C1 segment of cervical spinal cord (tissue), 14 donors: ENCODE measurements at regions not wholly inside any gene's neighbourhood (a gene's known extent, or its start where the extent isn't known, plus 50 kb on each side); places are given as distances from the start of the nearest gene placed in this dataset.

ENCODE experiments used
- DNase-seq, 14 donors: peaks; one replicate each; lab custom pipeline; 2025; lab: John Stamatoyannopoulos, UW

DNA sequence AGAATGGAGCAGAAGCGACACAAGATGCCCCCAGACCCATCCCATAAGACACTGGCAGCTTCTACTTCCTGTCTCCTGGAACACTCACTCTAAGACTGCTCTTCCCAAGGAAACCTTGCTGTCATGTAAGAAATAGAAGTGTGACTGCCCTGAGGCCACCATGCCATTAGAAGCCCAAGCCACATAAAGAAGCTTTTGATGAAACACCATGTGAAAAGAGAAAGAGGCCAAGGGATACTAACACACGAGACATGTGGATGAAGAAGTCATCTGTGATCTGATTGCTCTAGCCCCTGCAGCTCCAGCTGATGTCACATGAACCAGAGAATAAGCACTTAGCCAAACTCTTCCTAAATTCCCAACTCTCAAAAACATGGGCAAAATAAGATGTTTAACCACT lies 117.9 kb upstream of the PCSK2 start:
- DNase-seq: no peak

DNA sequence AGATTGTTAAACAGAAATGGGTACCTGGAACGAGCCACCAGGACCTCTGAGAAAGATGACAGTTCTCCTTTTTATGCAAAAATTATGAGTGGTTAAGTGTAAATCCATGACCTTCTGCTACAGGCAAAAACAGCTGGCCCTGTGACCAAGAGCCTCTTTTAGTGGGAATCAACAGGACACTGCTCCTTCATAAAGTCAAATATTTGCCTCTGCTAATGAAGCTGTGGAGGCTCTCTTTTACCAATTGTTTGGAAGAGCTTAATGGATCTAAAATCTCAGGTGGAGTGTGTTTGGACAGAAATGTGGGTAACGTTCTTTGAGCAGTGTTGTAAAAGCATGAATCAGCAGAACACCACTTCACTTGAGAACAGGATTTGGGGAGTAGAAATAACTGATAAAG lies 117.5 kb upstream of the PCSK2 start:
- DNase-seq: no peak

DNA sequence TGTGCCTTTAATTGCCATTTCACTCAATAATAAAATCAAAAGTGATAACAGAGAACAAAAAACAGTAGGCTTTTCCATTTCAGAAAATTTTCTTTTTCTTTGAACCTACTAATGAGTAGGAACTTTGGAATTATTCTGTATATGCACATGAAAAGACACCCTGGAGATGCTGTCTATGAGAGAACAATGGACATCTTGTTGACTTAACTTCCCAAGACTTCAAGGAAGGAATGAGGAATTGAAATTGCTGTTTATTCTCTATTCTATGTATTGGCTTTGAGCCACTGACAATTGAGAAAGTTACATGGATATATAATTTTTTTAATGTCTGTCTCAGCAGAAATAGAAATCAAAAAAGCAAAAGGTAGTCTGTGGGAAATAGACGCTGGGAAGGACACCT lies 98.6 kb upstream of the PCSK2 start:
- no peak for DNase-seq

DNA sequence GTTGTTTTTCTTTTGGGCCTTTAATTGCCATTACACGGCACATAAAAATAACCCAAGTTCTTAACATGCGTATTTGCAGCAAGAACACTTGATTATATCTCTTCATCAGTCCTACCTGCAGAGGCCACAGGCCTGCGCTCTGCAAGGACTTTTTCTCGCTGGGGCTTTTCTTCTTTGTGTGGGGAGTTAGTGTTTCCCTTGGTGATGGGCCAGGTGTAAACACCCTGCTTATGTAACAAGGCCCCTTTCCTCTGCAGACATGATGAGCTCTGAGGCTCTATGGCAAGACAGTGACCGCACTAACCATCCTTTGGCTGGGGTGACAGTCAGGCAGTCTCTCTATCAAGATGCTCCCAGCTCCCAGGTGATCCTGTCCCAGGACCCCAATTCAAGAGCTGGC lies 97.8 kb upstream of the PCSK2 start:
- DNase-seq: no peak

DNA sequence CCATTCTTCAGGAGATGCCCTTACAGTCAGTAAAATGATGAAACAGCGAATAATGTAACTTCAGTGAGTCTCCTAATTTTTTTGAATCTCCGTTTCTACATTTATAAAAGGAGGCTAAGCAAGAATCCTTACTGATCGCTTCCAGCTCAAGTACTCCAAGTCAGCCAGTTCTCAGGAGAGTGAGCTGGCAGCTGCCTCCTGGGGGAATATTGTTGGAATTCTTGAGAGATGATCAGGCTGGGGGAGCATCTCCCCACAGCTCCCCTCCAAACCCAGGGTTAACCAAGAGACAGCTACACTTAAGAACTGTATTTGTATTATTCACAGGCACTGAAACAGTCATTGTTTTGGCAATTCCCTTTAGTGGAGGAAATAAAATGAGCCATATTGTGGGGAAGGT lies 89.1 kb upstream of the PCSK2 start:
- DNase-seq: no peak

DNA sequence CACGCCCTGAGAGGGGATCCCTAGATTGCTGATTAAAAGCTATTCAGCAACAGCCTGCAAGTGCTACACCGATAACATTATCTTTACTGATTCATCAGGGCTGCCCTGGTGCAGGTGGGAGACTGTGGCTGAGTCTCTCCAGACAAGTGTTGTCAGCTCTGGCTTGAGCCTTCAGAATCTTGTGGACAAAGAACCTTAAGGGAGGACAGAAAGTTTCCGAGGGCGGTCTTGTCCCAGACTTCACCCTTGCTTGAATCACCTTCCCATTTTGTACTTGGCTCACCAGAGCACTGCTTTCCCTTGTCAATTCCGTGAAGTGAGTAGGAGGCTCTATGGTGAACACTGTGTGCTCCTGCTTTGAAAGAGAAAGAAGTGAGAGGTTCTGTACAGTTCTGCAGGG lies 88.6 kb upstream of the PCSK2 start:
- no peak for DNase-seq

DNA sequence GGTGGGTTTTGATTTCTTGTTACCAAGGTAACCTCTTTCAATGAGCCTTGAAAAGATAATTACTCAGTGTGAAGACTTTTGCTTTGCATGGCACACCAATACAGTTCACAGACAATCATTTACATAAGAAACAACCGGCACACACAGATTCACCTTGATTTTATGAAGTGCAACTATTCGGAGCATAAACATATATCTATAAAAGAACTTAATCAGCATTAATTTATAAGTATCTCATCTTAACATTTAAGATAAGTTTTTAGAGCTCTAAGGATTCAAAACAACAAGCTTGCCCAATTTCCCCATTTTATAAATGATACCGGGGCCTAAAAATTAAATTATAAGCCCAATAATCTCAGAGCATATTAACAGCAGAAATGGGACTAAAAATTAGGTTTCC lies 85.9 kb upstream of the PCSK2 start:
- no peak for DNase-seq

DNA sequence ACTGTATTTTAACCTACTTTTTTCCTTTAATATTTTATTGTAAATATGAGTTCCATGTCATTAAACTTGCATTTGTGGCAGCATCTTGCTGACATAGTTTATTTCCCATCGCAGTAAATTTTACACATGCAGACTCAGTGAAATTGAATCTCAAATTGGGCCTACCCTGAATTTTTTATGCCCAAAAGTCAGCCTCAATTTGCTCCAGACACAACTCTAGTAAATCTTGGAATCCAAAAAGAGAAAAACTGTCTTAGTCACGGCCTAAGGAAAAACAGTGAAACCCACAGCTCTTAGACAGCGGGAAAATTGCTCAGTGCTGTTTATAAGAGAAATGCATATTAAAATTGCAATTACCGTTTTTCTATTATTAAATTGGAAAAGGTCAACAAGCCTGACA lies 85.3 kb upstream of the PCSK2 start:
- no peak for DNase-seq

DNA sequence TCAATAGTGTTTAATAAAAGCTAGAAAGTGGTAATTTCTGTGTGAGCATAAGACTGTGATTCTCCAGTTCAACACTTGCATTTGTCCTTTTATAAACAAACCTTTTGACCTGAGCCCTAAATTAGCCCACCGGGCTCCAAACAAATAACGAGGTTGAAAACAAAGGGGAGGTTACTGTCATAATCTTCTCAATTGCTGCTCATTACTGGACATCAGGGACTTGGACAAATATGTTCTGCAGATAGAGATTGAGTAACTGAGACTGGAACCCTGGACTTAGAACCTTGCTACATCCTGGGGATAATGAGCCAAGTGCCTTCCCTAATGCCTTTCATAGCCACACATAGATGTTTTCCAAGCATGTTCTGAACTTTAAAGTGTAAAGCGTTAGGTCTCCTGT lies 84.2 kb upstream of the PCSK2 start:
- DNase-seq: no peak

DNA sequence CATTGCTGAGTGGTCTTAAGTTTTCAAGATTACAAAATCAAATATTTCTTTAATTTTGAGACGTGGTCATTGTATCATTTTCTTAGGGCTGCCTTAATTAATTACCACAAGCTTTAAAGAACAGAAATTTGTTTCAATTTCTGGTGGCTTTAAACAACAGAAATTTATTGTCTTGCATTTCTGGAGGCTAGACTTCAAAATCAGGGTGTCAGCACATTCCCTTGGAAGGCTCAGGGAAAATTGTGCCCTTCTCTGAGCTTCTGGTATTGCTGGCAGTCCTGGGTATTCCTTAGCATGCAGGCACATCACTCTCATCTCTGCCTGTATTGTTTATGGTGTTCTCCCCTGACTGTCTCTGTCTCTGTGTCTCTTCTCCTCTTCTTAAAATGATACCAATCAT lies 76.0 kb upstream of the PCSK2 start:
- DNase-seq: no peak

DNA sequence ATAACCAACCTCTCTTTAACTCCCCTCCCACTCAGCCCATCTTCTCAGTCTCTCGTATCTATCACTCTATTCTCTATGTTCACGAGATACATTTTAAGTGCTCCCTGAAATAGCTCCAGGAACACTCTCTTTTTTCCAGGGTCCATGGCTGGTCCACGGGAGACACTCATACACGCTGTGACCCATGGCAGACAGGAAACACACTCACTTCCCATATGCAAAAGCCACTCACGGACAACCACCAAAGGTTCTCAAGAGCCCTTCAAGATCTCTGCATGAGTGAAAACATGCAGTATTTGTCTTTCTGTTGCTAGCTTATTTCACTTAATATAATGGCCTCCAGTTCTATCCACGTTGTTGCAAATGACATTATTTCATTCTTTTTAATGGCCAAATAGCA lies 71.4 kb upstream of the PCSK2 start:
- no peak for DNase-seq

DNA sequence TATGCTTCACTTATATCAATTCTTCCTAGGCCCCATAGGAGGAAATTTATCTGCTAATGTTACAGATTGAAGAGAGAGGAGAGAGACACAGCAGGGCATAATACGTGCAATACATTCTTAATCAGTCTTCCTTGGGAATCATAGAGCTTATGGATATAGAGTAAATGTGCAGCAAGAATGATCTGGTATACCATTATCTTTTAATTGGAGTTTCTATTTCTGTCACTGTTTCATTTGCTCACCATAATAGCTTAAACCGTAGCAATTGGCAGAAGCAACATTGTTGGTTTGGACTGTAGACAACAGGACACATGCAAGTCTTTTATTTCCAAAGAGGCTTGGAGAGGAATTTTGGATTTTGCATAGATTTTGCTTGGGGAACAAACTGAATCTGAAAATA lies 68.1 kb upstream of the PCSK2 start:
- no peak for DNase-seq

DNA sequence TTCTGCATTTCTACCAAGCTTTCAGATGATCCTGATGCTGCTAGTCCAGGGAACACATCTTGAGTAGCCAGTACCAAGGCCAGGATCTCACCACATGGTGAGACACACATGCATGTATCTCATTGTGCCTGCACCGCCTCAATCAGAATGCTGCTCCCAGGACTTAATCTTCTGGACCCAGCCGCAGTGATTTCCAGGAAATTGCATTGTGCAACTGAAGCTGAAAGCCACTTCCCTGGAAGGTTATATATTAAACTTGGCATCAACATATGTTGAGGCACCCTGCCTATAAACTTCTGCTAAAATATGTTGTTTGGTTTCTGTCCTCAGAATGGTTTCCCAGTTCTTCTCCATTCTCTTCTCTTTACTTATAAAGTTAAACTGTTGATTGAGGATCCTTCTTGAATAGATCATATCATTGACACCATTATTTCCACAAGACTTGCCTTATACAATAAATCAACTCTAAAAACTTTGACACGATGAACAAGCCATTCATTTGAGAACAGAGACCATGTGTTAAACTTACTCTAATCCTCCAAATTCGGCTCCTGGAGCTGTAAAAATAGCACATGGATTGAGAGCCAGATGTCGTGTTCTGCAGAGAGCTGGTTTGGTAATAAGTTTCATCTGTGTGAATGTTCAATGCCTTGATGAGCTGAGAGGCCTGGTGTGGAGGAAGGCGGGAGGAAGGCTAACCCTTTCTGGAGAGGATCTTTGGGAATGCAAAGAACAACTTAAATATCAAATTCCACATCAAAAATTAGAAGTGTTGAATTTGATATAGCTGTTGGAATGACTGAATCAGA lies 65.0 kb upstream of the PCSK2 start:
- no peak for DNase-seq

DNA sequence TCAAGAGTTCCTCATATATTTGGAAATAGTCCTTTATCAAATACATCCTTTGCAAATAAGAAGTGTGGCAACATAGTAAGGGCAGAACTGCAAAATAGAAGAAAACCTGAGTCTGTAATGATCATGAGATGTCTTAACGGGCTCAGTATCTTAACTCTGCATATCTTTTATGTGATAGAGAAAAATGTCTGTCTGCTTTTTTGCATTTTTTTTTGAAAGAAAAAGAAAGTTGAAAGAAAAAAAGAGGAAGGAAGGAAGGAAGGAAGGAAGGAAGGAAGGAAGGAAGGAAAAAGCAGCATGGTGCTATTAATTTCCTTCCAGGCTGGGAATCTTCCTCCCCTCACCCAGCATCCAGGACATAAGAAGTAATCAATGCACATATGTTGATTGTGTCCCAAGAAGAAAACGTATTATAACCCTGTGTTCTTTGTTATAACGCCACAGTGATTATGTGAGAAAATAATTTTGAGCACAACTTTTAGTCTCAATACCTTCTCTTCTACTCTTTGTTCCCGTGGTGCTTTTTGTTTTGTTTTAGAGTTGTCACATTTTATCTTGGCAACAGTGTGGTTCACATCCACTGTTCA lies 58.7 kb upstream of the PCSK2 start:
- DNase-seq: no peak

DNA sequence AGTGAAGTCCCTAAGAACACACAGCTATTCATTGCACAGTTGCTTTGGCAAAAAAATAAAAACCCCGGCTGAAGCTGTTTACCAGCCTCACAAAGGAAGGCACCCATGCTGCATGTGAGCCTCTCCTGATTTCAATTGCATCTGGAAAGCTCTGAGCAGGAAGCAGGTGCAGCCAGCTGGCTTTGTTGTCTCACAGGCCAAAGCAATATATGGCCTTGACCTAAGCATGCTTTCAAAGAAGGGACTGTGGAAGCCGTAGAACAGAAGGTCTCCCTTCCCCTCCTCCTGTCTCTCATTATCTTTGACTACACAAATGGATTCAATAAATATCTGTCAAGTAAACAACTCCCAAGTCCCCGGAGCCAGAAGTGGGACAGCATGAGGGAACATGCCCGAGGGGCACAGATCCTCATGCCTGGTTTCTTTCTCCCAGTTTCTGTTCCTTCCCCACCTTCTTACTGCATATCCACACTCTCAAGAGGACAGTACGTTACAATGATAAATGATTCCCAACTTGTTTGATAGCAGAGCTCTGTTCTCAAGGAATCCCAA lies 57.2 kb upstream of the PCSK2 start:
- DNase-seq: no peak

DNA sequence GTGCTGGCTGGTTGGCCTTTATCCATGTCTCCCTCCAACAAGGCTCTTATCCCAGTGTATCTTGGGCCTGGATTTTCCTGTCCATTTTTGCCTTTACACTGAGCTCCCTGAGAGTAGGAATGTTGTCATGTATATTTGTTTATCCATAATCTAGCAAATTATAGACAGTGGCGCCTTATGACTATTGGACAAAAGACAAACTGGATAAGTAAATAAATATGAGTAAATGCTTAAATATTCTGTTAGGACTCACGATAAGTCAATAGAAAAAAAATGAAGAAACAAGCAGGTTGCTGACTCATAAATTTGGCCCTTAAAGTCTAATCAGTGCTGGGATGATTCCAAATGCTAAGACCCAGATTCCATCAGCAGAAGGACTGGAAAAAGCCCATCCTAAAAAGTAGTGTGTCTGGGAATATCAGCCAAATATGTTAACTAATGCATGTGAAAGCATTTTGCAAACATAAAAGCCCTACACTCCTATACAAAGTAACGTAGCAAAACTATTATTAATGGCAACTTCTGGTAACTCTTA lies 55.0 kb upstream of the PCSK2 start:
- no peak for DNase-seq

DNA sequence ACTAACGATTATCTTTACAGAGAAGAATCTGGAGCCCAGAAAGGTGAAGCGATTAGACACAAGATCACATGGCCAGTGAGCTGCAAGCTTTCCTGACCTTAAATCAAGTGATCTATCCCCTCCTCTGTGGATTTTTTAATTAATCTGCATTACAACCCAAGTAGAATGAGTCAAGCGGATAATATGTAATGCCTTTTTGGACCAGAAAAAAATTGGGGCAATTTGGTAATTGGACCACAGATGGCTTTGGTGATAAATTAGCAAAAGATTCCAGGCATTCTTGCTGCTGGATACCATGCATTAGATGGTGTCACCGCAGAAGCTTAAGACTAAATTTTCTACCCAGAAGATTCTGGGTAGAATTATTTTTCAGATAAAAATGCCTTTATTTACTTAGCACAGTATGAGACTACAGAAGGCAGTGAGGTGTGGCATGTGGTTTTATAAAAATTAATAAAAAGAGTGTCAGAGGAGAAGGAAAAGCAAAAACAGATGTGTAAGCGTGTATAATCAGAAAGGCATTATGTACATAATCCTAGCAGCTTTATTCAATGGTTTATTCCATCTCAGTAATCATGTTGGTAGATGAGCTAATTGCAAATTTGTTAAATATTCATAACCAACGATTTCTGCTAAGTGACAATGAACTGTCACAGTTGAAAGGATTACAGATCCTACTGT lies 53.9 kb upstream of the PCSK2 start:
- no peak for DNase-seq
